Liver (tissue), 8 donors: ENCODE measurements at regions not wholly inside any gene's neighbourhood (a gene's known extent, or its start where the extent isn't known, plus 50 kb on each side); places are given as distances from the start of the nearest gene placed in this dataset.

ENCODE experiments used
- DNase-seq: peaks from one replicate; pipeline ENCODE4 v3.0.0-alpha.2; 2017; ENCODE audit warnings: low spot score
- H3K27ac ChIP-seq, 2 donors: one replicate each; pipeline ENCODE4 v1.7.0; 2013; ENCODE audit warnings: inconsistent platforms in 2 of 2, low read length in 2 of 2, control low read depth in 1 of 2, low read depth in 1 of 2, mild to moderate bottlenecking in 1 of 2
- H3K27me3 ChIP-seq, 4 donors: one replicate each; pipeline versions ENCODE4 v1.6.1 to v1.7.0; 2013; ENCODE audit warnings: low read length in 3 of 4, inconsistent platforms in 1 of 4, mild to moderate bottlenecking in 1 of 4, moderate library complexity in 1 of 4; ENCODE audit not compliant: control insufficient read depth in 4 of 4, insufficient read depth in 4 of 4
- H3K36me3 ChIP-seq, 4 donors: one replicate each; pipeline versions ENCODE4 v1.6.1 to v1.7.0; 2013; ENCODE audit warnings: low read length in 3 of 4, mild to moderate bottlenecking in 3 of 4, low read depth in 1 of 4, moderate library complexity in 1 of 4; ENCODE audit not compliant: control insufficient read depth in 4 of 4, insufficient read depth in 3 of 4
- H3K4me1 ChIP-seq, 4 donors: one replicate each; pipeline versions ENCODE4 v1.6.1 to v1.7.0; 2013; ENCODE audit warnings: low read length in 3 of 4, mild to moderate bottlenecking in 3 of 4, moderate library complexity in 1 of 4; ENCODE audit not compliant: control insufficient read depth in 4 of 4, insufficient read depth in 4 of 4
- H3K4me3 ChIP-seq, 3 donors: one replicate each; pipeline versions ENCODE4 v1.6.1 to v1.7.0; 2013; ENCODE audit warnings: low read length in 3 of 3, control low read depth in 1 of 3, low read depth in 1 of 3, mild to moderate bottlenecking in 1 of 3
- H3K9ac ChIP-seq, 2 donors: one replicate each; pipeline ENCODE4 v1.7.0; 2013; ENCODE audit warnings: low read length in 2 of 2, mild to moderate bottlenecking in 2 of 2, moderate library complexity in 2 of 2, control low read depth in 1 of 2, low read depth in 1 of 2
- H3K9me3 ChIP-seq, 4 donors: one replicate each; pipeline versions ENCODE4 v1.6.1 to v1.7.0; 2013; ENCODE audit warnings: low read length in 3 of 4; ENCODE audit not compliant: control insufficient read depth in 4 of 4
- ATF3 ChIP-seq: IDR thresholded peaks from 2 replicates; pipeline ENCODE4 v1.6.1; 2016; ENCODE audit warnings: antibody characterized with exemption
- CTCF ChIP-seq: fragments of 150-350 bp; IDR thresholded peaks from 2 replicates; pipeline ENCODE4 v1.5.1; 2017; ENCODE audit warnings: improper control_type of control experiment, low read depth, low read length; ENCODE audit not compliant: missing input control
- FOXA1 ChIP-seq: IDR thresholded peaks from 2 replicates; pipeline ENCODE4 v1.6.1; 2016; ENCODE audit warnings: antibody characterized with exemption
- GABPA ChIP-seq, 2 donors: IDR thresholded peaks in 1 of 2; conservative IDR thresholded peaks in 1 of 2; 2 replicates each; pipeline ENCODE4 v1.6.1; 2016; ENCODE audit warnings: antibody characterized with exemption in 2 of 2, mild to moderate bottlenecking in 1 of 2, moderate library complexity in 1 of 2
- HNF4A ChIP-seq, 2 donors: conservative IDR thresholded peaks; 2 replicates each; pipeline ENCODE4 v1.6.1; 2016; ENCODE audit warnings: antibody characterized with exemption in 2 of 2, mild to moderate bottlenecking in 2 of 2
- HNF4G ChIP-seq: IDR thresholded peaks from 2 replicates; pipeline ENCODE4 v1.6.1; 2016; ENCODE audit warnings: antibody characterized with exemption
- JUND ChIP-seq, 2 donors: IDR thresholded peaks; 2 replicates each; pipeline ENCODE4 v1.6.1; 2016; ENCODE audit warnings: antibody characterized with exemption in 2 of 2
- MAX ChIP-seq: IDR thresholded peaks from 2 replicates; pipeline ENCODE4 v1.6.1; 2016; ENCODE audit warnings: antibody characterized with exemption
- NR2F2 ChIP-seq: IDR thresholded peaks from 2 replicates; pipeline ENCODE4 v1.6.1; 2016; ENCODE audit warnings: antibody characterized with exemption
- RAD21 ChIP-seq, 2 donors: IDR thresholded peaks; 2 replicates each; pipeline ENCODE4 v1.6.1; 2016; ENCODE audit warnings: antibody characterized with exemption in 2 of 2, mild to moderate bottlenecking in 2 of 2
- REST ChIP-seq: IDR thresholded peaks from 2 replicates; pipeline ENCODE4 v1.6.1; 2016; ENCODE audit warnings: antibody characterized with exemption, mild to moderate bottlenecking
- RXRA ChIP-seq, 2 donors: IDR thresholded peaks; 2 replicates each; pipeline ENCODE4 v1.6.1; 2017 to 2018; ENCODE audit warnings: antibody characterized with exemption in 2 of 2, mild to moderate bottlenecking in 1 of 2
- SP1 ChIP-seq: IDR thresholded peaks from 2 replicates; pipeline ENCODE4 v1.6.1; 2018; ENCODE audit warnings: antibody characterized with exemption, mild to moderate bottlenecking
- TAF1 ChIP-seq: conservative IDR thresholded peaks from 2 replicates; pipeline ENCODE4 v1.6.1; 2016; ENCODE audit warnings: antibody characterized with exemption, mild to moderate bottlenecking
- YY1 ChIP-seq: IDR thresholded peaks from 2 replicates; pipeline ENCODE4 v1.6.1; 2016; ENCODE audit warnings: antibody characterized with exemption, mild to moderate bottlenecking
- ZBTB33 ChIP-seq: IDR thresholded peaks from 2 replicates; pipeline ENCODE4 v1.6.1; 2016; ENCODE audit warnings: antibody characterized with exemption
- WGBS: extraction: QIAGEN DNeasy Blood & Tissue Kit; methylation state at CpG from one replicate; pipeline ENCODE4 v1.1.7; 2013; 5-methylcytosine and 5-hydroxymethylcytosine counted together
- donor health status: healthy.
- donor health status: healthy.
- donor health status: healthy.
- donor health status: healthy.
- donor health status: healthy.

GRCh38 chr2:6579281-6579680 lies 286.4 kb downstream of the CMPK2 start:
- Histone ChIP-seq H3K27me3 (no peaks in the 10 kb centered on the region), H3K4me3 (no peak overlapping the region), H3K36me3 (no peaks in the 10 kb centered on the region), H3K27ac (no peak overlapping the region), H3K9ac (no peak overlapping the region), H3K4me1 (no peaks in the 10 kb centered on the region), H3K9me3 (no peaks in the 10 kb centered on the region)
- DNase-seq, result no peak
- TF ChIP-seq FOXA1 (no peak), RXRA (IDR thresholded peaks at IDR 0.05) (no peak), HNF4A (conservative IDR thresholded peaks at IDR 0.05) (no peak), NR2F2 (no peak), HNF4G (no peak), TAF1 (no peak), SP1 (no peak), RAD21 (IDR thresholded peaks at IDR 0.05) (no peak), ATF3 (no peak), MAX (no peak), ZBTB33 (no peak), GABPA (IDR thresholded peaks at IDR 0.05 in 1 of 2, conservative IDR thresholded peaks at IDR 0.05 in 1 of 2) (no peak), JUND (IDR thresholded peaks at IDR 0.05) (no peak), REST (no peak), YY1 (no peak), CTCF (no peak)

- DNase-seq, result no peak
- H3K4me1 ChIP-seq, result no peaks in the 10 kb centered on the region
- no peak for TF ChIP-seq SP1
- no peak for TF ChIP-seq ZBTB33
- no peak for TF ChIP-seq ATF3
- no peaks in the 10 kb centered on the region for H3K27me3 ChIP-seq
- no peak overlapping the region for H3K9ac ChIP-seq
- no peaks in the 10 kb centered on the region for H3K36me3 ChIP-seq
- no peak overlapping the region for H3K4me3 ChIP-seq
- no peak overlapping the region for H3K27ac ChIP-seq
- no peaks in the 10 kb centered on the region for H3K9me3 ChIP-seq
- WGBS, result 78% methylated on average over 4 of the region's 4 CpGs
These were observed 284.7 kb downstream of the CMPK2 start for GRCh38 chr2:6580982-6581381.
